Neural crest cell (in vitro differentiated cells): ENCODE measurements at regions not wholly inside any gene's neighbourhood (a gene's known extent, or its start where the extent isn't known, plus 50 kb on each side); places are given as distances from the start of the nearest gene placed in this dataset.
A peak's percentile ranks its signal among the peaks of the same experiment; 100 is the strongest.

Experiments used
- DNase-seq: peaks from one replicate; pipeline ENCODE4 v3.0.0; 2021; ENCODE audit warnings: low read depth, mixed read lengths, low spot score
- H3K27ac Mint-ChIP-seq: one replicate; pipeline ENCODE4 v1.8.0; 2021; ENCODE audit warnings: mild to moderate bottlenecking, mixed read lengths; ENCODE audit not compliant: unreplicated experiment
- H3K27me3 Mint-ChIP-seq: 2 replicates; pipeline ENCODE4 v1.8.0; 2021; ENCODE audit warnings: low read depth, mild to moderate bottlenecking, mixed read lengths
- H3K36me3 Mint-ChIP-seq: 2 replicates; pipeline ENCODE4 v1.8.0; 2021; ENCODE audit warnings: low read depth, mild to moderate bottlenecking, mixed read lengths
- H3K4me1 Mint-ChIP-seq: 2 replicates; pipeline ENCODE4 v1.8.0; 2021; ENCODE audit warnings: mixed read lengths
- H3K4me3 Mint-ChIP-seq: one replicate; pipeline ENCODE4 v1.8.0; 2021; ENCODE audit warnings: mild to moderate bottlenecking, mixed read lengths
- H3K9me3 Mint-ChIP-seq: 2 replicates; pipeline ENCODE4 v1.8.0; 2021; ENCODE audit warnings: mixed read lengths
- TF ChIP-seq, protein P1 (sequence below): fragments of 200-600 bp; sonication (generic); conservative IDR thresholded peaks from 2 replicates; pipeline ENCODE4 v1.5.0; 2021; ENCODE audit warnings: antibody characterized with exemption, mild to moderate bottlenecking

DNA sequence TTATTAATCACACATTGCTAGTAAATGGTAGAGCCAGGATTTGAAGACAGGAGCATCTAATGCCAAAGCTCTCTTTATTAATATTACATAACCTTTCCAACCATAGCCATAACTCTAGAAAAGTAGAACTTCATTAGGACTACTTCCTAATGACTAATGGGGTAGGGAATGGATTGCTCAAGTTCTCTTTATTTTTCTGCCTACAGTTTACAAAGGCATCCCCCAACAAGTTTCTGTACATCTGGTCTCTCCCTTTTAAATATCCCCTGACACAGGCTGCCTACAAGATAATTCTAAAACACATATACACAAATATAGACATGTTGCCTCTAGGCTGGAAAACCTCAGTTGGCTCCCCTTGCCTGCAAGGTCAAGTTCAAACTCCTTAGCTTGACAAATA is 534.9 kb downstream of the SOX6 start:
- DNase-seq = no peak
- peaks cover 27% of the 10 kb centered on the region for H3K4me1 Mint-ChIP-seq
- peaks cover 2% of the 10 kb centered on the region for H3K36me3 Mint-ChIP-seq
- peaks cover 16% of the 10 kb centered on the region for H3K9me3 Mint-ChIP-seq
- no peak overlapping the region for H3K4me3 Mint-ChIP-seq
- TF ChIP-seq, protein P1, sequence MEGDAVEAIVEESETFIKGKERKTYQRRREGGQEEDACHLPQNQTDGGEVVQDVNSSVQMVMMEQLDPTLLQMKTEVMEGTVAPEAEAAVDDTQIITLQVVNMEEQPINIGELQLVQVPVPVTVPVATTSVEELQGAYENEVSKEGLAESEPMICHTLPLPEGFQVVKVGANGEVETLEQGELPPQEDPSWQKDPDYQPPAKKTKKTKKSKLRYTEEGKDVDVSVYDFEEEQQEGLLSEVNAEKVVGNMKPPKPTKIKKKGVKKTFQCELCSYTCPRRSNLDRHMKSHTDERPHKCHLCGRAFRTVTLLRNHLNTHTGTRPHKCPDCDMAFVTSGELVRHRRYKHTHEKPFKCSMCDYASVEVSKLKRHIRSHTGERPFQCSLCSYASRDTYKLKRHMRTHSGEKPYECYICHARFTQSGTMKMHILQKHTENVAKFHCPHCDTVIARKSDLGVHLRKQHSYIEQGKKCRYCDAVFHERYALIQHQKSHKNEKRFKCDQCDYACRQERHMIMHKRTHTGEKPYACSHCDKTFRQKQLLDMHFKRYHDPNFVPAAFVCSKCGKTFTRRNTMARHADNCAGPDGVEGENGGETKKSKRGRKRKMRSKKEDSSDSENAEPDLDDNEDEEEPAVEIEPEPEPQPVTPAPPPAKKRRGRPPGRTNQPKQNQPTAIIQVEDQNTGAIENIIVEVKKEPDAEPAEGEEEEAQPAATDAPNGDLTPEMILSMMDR = no peak
- no peak overlapping the region for H3K27ac Mint-ChIP-seq
- no peaks in the 10 kb centered on the region for H3K27me3 Mint-ChIP-seq

DNA sequence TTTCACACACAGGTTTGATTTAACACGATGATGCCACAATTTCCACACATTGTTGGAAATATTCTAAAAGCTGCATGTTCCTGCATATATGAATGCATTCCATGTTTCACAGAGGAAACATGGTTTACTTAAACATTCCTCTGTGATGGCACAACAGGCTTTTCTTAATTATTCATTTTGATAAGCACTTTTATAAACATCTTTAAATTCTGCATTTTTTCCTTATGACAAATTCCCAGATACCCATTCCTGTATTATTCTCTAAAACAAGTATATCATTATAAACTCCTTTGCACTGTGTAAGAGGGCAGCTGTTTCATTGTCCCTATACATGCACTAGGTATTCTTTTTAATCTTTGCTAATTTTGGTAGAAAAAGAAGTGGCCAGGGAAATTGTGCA is 532.3 kb downstream of the SOX6 start:
- Mint-ChIP-seq H3K4me1 (peaks cover 52% of the 10 kb centered on the region), H3K4me3 (no peak overlapping the region), H3K27ac (no peak overlapping the region), H3K27me3 (no peaks in the 10 kb centered on the region), H3K9me3 (peaks cover 14% of the 10 kb centered on the region), H3K36me3 (peaks cover 2% of the 10 kb centered on the region)
- TF ChIP-seq, protein P1 = no peak
- no peak for DNase-seq

DNA sequence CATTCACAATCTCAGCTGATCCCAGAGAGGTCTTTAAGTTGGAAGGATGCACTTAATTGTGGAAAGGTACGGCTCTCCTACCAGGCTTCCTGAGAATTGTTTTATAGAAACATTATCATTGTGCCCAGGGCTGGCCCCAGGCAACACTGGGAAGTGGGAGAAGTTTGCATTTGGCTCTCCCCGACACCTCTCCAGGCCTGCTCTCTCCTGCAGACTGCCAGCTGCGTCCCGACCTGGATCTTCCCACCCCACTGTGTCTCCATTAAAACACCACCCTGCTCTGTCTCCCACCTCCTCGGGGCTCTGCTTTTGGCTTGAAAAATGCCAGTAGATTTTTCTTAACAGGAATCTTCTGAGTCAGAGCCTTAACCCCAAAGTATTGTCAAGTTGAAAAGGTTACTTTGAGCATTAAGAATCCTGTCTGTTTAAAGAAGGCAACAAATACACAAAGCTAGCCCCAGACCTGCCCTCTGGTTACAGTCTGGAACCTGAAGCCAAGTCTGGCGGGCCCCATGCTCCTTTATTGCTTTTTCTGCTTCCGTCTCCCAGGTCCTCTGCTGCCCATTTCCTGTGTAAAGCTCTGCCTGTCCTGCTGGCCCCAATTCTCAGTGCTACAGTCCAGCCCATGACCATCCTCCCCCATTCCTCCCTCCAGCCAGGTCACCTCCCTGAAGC is 530.2 kb downstream of the SOX6 start:
- H3K4me3 Mint-ChIP-seq = no peak overlapping the region
- peaks cover 7% of the 10 kb centered on the region for H3K9me3 Mint-ChIP-seq
- H3K4me1 Mint-ChIP-seq = peaks cover 55% of the 10 kb centered on the region
- TF ChIP-seq, protein P1 = no peak
- H3K36me3 Mint-ChIP-seq = no peaks in the 10 kb centered on the region
- H3K27me3 Mint-ChIP-seq = no peaks in the 10 kb centered on the region
- no peak for DNase-seq
- peak overlapping the region; percentile 80 for H3K27ac Mint-ChIP-seq

DNA sequence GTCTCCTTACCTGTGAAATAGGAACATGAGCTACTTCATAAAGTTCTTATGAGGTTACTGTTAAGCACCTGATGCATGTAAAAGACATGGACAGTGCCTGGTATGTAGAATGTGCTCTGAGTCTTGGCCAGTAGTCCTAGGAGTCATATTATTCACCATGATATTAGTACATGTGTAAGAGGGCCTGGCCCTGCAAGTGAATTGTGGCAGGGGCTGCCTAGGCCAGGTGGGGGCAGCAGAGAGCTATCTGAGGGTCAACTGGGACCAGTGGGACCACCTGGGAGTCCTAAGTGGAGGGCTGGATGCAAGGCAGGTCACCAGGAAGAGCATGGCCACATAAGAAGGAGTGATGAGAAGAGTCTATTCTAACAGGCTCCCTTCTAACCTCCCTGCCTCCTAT is 529.5 kb downstream of the SOX6 start:
- TF ChIP-seq, protein P1 = peak; percentile 77

DNA sequence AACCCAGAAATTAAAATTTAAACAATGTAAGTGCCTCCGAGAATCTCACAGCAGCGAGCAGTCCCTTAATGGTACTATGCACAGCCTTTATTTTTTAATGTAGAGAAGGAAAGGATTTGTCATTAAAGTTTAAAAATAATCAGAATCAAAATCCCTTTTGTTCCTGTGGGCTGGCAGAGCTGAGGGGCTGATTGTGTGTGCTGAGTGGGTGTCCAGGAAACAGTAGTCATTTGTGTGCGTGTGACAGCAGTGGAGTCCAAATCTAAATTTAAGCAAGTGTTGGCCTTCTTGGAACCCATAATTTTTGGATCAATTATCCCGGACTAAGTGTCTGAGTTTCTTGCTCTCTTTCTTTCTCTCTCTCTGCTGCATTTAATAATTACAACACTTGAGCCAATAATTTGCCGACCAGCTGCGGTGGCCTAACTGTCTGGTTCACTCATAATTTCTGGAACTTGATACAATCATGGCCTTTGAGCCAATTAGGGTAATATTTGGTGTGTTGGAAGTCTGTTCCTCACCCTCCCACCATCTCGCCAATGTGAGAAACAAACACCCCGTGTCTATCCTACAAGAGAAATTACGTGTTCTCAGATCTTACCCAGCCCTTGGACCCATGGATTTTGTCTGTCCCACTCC is 528.0 kb downstream of the SOX6 start:
- no peaks in the 10 kb centered on the region for H3K9me3 Mint-ChIP-seq
- no peaks in the 10 kb centered on the region for H3K36me3 Mint-ChIP-seq
- H3K4me3 Mint-ChIP-seq = no peak overlapping the region
- H3K27ac Mint-ChIP-seq = no peak overlapping the region
- peaks cover 50% of the 10 kb centered on the region for H3K4me1 Mint-ChIP-seq
- peaks cover 16% of the 10 kb centered on the region for H3K27me3 Mint-ChIP-seq
- no peak for DNase-seq
- TF ChIP-seq, protein P1 = no peak

More for the DNA sequence above, 529.5 kb downstream of the SOX6 start:
- DNase-seq = peak; percentile 85
- Mint-ChIP-seq H3K36me3 (no peaks in the 10 kb centered on the region), H3K4me1 (peaks cover 53% of the 10 kb centered on the region), H3K4me3 (no peak overlapping the region), H3K27ac (no peak overlapping the region), H3K9me3 (peaks cover 3% of the 10 kb centered on the region), H3K27me3 (peaks cover 3% of the 10 kb centered on the region)
